ENCODE measurements at regions not wholly inside any gene's neighbourhood (a gene's known extent, or its start where the extent isn't known, plus 50 kb on each side); places are given as distances from the start of the nearest gene placed in this dataset.

- TF ChIP-seq CTCF (IDR thresholded peaks at IDR 0.05): no peak
- no peak for TF ChIP-seq POLR2A (IDR thresholded peaks at IDR 0.05)
- no peak for TF ChIP-seq POLR2AphosphoS5 (IDR thresholded peaks at IDR 0.05; ENCODE audit: insufficient read depth in 1 of 2, low read depth in 1 of 2)
- no peaks in the 10 kb centered on the region for H3K27me3 ChIP-seq
- no peaks in the 10 kb centered on the region for H3K9me3 ChIP-seq
- no peak overlapping the region for H3K4me3 ChIP-seq
- DNase-seq (ENCODE audit: extremely low spot score in 2 of 2): no peak
- H3K4me1 ChIP-seq: no peaks in the 10 kb centered on the region
- H3K36me3 ChIP-seq: no peaks in the 10 kb centered on the region
- H3K27ac ChIP-seq: no peak overlapping the region
- intact Hi-C loops (cut with DNase I): no loop called here
These were observed 391.2 kb downstream of the FBXO15 start for GRCh38 chr18:73756256-73757091.

GRCh38 chr18:73752965-73753364 is 394.7 kb downstream of the FBXO15 start:
- Histone ChIP-seq H3K9me3 (no peaks in the 10 kb centered on the region), H3K4me1 (no peaks in the 10 kb centered on the region), H3K27me3 (no peaks in the 10 kb centered on the region), H3K4me3 (no peak overlapping the region), H3K36me3 (no peaks in the 10 kb centered on the region), H3K27ac (no peak overlapping the region)
- TF ChIP-seq POLR2A (IDR thresholded peaks at IDR 0.05) (no peak), CTCF (IDR thresholded peaks at IDR 0.05) (no peak), POLR2AphosphoS5 (IDR thresholded peaks at IDR 0.05; ENCODE audit: insufficient read depth in 1 of 2, low read depth in 1 of 2) (no peak)
- DNase-seq (ENCODE audit: extremely low spot score in 2 of 2): no peak
- intact Hi-C loops (cut with DNase I): no loop called here

- intact Hi-C loops (cut with DNase I): no loop called here
- no peaks in the 10 kb centered on the region for H3K4me1 ChIP-seq
- no peak overlapping the region for H3K4me3 ChIP-seq
- no peak overlapping the region for H3K27ac ChIP-seq
- H3K36me3 ChIP-seq: no peaks in the 10 kb centered on the region
- DNase-seq (ENCODE audit: extremely low spot score in 2 of 2): no peak
- no peaks in the 10 kb centered on the region for H3K9me3 ChIP-seq
- H3K27me3 ChIP-seq: no peaks in the 10 kb centered on the region
- no peak for TF ChIP-seq POLR2AphosphoS5 (IDR thresholded peaks at IDR 0.05; ENCODE audit: insufficient read depth in 1 of 2, low read depth in 1 of 2)
- no peak for TF ChIP-seq CTCF (IDR thresholded peaks at IDR 0.05)
- TF ChIP-seq POLR2A (IDR thresholded peaks at IDR 0.05): no peak
These were observed 395.1 kb downstream of the FBXO15 start for GRCh38 chr18:73752546-73752945.

- Histone ChIP-seq H3K9me3 (no peaks in the 10 kb centered on the region), H3K27ac (no peak overlapping the region), H3K4me3 (no peak overlapping the region), H3K36me3 (no peaks in the 10 kb centered on the region), H3K27me3 (no peaks in the 10 kb centered on the region), H3K4me1 (no peaks in the 10 kb centered on the region)
- TF ChIP-seq CTCF (IDR thresholded peaks at IDR 0.05): no peak
- no peak for TF ChIP-seq POLR2A (IDR thresholded peaks at IDR 0.05)
- TF ChIP-seq POLR2AphosphoS5 (IDR thresholded peaks at IDR 0.05; ENCODE audit: insufficient read depth in 1 of 2, low read depth in 1 of 2): no peak
- intact Hi-C loops (cut with DNase I): no loop called here
- no peak for DNase-seq (ENCODE audit: extremely low spot score in 2 of 2)
These were observed 397.6 kb downstream of the FBXO15 start for GRCh38 chr18:73750052-73750451.

GRCh38 chr18:73749304-73749703 is 398.3 kb downstream of the FBXO15 start:
- no peak for DNase-seq (ENCODE audit: extremely low spot score in 2 of 2)
- Histone ChIP-seq H3K27me3 (no peaks in the 10 kb centered on the region), H3K27ac (no peak overlapping the region), H3K36me3 (no peaks in the 10 kb centered on the region), H3K9me3 (no peaks in the 10 kb centered on the region), H3K4me1 (no peaks in the 10 kb centered on the region), H3K4me3 (no peak overlapping the region)
- intact Hi-C loops (cut with DNase I): no loop called here
- no peak for TF ChIP-seq CTCF (IDR thresholded peaks at IDR 0.05)
- no peak for TF ChIP-seq POLR2AphosphoS5 (IDR thresholded peaks at IDR 0.05; ENCODE audit: insufficient read depth in 1 of 2, low read depth in 1 of 2)
- no peak for TF ChIP-seq POLR2A (IDR thresholded peaks at IDR 0.05)

All from vagina (tissue), 2 donors.